ENCODE measurements at regions not wholly inside any gene's neighbourhood (a gene's known extent, or its start where the extent isn't known, plus 50 kb on each side); places are given as distances from the start of the nearest gene placed in this dataset.
"Not testable (repeated sequence)": the region's sequence is repeated elsewhere in the genome, so short reads cannot be mapped to it uniquely, and the experiment has no call there.

DNA sequence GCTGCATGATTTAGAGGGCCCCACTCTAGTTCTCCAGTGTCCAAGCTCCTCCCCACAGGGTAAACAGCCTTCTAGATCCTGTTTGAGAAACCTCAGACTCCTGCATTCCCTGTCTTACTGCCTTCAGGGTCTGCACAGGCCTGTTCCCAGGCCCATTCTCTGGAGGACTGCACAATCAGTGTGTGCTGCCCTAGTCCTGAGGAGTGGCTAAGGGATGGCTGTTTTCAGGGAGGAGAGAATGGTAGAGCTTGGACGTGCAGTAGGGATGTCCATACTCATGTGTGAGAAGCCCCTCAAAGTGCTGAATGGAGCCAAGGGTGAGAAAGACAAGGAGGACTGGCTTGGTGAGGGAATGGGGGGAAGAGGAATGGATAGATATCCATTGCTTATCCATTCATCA lies 103.8 kb upstream of the CCDC90B start:
- Histone ChIP-seq H3K36me3 (ENCODE audit: insufficient read depth, low read length) (no peaks in the 10 kb centered on the region), H3K4me3 (ENCODE audit: insufficient read depth, low read length) (no peak overlapping the region), H3K27ac (ENCODE audit: low read depth, low read length) (no peak overlapping the region), H3K79me2 (ENCODE audit: insufficient read depth, low read length) (no peaks in the 10 kb centered on the region), H3K27me3 (ENCODE audit: insufficient read depth, low read length) (no peaks in the 10 kb centered on the region), H3K4me2 (ENCODE audit: insufficient read depth, low read length) (no peak overlapping the region), H3K4me1 (ENCODE audit: insufficient read depth, low read length) (no peaks in the 10 kb centered on the region), H3K9me3 (ENCODE audit: low read depth, low read length) (no peaks in the 10 kb centered on the region), H2AFZ (ENCODE audit: low read length) (no peak overlapping the region), H4K20me1 (ENCODE audit: insufficient read depth, low read length) (no peaks in the 10 kb centered on the region)
- no peak for DNase-seq (ENCODE audit: insufficient read length, low spot score, missing footprints)
- TF ChIP-seq, protein P1, sequence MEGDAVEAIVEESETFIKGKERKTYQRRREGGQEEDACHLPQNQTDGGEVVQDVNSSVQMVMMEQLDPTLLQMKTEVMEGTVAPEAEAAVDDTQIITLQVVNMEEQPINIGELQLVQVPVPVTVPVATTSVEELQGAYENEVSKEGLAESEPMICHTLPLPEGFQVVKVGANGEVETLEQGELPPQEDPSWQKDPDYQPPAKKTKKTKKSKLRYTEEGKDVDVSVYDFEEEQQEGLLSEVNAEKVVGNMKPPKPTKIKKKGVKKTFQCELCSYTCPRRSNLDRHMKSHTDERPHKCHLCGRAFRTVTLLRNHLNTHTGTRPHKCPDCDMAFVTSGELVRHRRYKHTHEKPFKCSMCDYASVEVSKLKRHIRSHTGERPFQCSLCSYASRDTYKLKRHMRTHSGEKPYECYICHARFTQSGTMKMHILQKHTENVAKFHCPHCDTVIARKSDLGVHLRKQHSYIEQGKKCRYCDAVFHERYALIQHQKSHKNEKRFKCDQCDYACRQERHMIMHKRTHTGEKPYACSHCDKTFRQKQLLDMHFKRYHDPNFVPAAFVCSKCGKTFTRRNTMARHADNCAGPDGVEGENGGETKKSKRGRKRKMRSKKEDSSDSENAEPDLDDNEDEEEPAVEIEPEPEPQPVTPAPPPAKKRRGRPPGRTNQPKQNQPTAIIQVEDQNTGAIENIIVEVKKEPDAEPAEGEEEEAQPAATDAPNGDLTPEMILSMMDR (IDR thresholded peaks at IDR 0.05; ENCODE audit: extremely low read depth, low read depth, low read length) = no peak

DNA sequence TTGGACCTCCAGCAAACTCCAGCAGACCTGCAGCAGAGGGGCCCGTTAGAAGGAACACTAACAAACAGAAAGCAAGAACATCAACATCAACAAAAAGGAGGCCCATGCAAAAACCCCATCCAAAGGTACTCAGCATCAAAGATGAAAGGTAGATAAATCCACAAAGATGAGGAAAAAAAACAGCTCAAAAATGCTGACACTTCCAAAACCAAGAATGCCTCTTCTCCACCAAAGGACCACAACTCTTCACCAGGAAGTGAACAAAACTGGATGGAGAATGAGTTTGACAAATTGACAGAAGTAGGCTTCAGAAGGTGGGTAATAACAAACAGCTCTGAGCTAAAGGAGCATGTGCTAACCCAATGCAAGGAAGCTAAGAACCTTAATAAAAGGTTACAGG lies 97.7 kb upstream of the CCDC90B start:
- not testable (repeated sequence) for H4K20me1 ChIP-seq (ENCODE audit: insufficient read depth, low read length); H3K36me3 ChIP-seq (ENCODE audit: insufficient read depth, low read length); DNase-seq (ENCODE audit: insufficient read length, low spot score, missing footprints); H3K4me2 ChIP-seq (ENCODE audit: insufficient read depth, low read length); H3K4me1 ChIP-seq (ENCODE audit: insufficient read depth, low read length); H3K4me3 ChIP-seq (ENCODE audit: insufficient read depth, low read length); H3K27ac ChIP-seq (ENCODE audit: low read depth, low read length); H3K79me2 ChIP-seq (ENCODE audit: insufficient read depth, low read length); H3K27me3 ChIP-seq (ENCODE audit: insufficient read depth, low read length); H3K9me3 ChIP-seq (ENCODE audit: low read depth, low read length); H2AFZ ChIP-seq (ENCODE audit: low read length)

DNA sequence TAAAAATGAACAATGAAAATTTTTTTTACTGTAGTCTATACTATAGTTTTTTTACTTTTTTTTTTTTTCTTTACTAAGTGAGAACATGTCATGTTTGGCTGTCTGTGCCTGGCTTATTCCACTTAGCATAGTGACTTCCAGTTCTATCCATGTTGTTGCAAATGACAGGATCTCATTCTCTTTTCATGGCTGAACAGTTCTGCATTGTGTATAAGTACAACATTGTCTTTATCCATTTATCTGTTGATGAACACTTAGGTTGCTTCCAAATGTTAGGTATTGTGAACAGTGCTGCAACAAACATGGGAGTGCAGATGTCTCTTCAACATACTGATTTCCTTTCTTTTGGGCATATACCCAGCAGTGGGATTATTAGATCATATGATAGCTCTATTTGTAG lies 88.1 kb upstream of the CCDC90B start:
- Histone ChIP-seq H3K9me3 (ENCODE audit: low read depth, low read length) (no peaks in the 10 kb centered on the region), H3K27ac (ENCODE audit: low read depth, low read length) (no peak overlapping the region), H4K20me1 (ENCODE audit: insufficient read depth, low read length) (no peaks in the 10 kb centered on the region), H3K4me1 (ENCODE audit: insufficient read depth, low read length) (no peaks in the 10 kb centered on the region), H3K27me3 (ENCODE audit: insufficient read depth, low read length) (no peaks in the 10 kb centered on the region), H2AFZ (ENCODE audit: low read length) (no peak overlapping the region), H3K79me2 (ENCODE audit: insufficient read depth, low read length) (no peaks in the 10 kb centered on the region), H3K36me3 (ENCODE audit: insufficient read depth, low read length) (no peaks in the 10 kb centered on the region), H3K4me2 (ENCODE audit: insufficient read depth, low read length) (no peak overlapping the region), H3K4me3 (ENCODE audit: insufficient read depth, low read length) (no peak overlapping the region)
- DNase-seq (ENCODE audit: insufficient read length, low spot score, missing footprints) = no peak
- TF ChIP-seq, protein P1 (IDR thresholded peaks at IDR 0.05; ENCODE audit: extremely low read depth, low read depth, low read length) = no peak

DNA sequence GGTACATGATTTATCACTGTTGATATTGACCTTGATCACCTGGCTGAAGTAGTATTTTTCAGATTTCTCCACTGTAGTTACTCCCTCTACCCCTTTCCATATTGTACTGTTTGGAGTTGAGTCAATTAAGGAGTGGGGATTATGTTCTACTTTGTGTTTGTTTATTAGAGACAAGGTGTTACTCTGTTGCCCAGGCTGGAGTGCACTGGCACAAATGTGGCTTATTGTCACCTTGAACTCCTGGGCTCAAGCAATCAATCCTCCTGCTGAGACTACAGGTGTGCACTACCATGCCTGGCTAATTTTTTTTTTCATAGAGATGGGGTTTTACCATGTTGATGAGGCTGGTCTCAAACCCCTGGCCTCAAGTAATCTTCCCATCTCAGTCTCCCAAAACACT lies 85.3 kb upstream of the CCDC90B start:
- Histone ChIP-seq H3K4me3 (ENCODE audit: insufficient read depth, low read length) (no peak overlapping the region), H3K4me1 (ENCODE audit: insufficient read depth, low read length) (no peaks in the 10 kb centered on the region)
- TF ChIP-seq, protein P1 (IDR thresholded peaks at IDR 0.05; ENCODE audit: extremely low read depth, low read depth, low read length) = no peak

DNA sequence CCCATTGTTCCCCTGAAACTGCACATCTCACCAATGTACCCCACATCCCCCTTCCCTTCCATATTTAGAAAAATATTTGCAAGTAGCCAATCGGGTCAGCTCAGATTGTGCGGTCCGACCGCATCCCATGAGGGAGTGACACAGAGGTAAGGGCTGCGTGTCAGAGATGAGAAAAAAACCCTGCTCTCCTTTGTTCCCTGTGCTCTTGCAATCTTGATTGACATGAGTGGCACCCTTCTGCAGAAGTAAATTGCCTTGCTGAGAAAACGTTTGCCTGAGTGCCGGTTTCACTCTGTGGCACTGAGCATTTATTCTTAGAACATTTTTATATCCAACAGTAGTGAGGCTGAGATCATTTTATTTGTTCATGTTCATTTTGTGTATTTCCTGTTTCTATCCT lies 81.6 kb upstream of the CCDC90B start:
- Histone ChIP-seq H3K79me2 (ENCODE audit: insufficient read depth, low read length) (no peaks in the 10 kb centered on the region), H2AFZ (ENCODE audit: low read length) (no peak overlapping the region), H3K36me3 (ENCODE audit: insufficient read depth, low read length) (no peaks in the 10 kb centered on the region), H4K20me1 (ENCODE audit: insufficient read depth, low read length) (no peaks in the 10 kb centered on the region), H3K4me1 (ENCODE audit: insufficient read depth, low read length) (no peaks in the 10 kb centered on the region), H3K4me3 (ENCODE audit: insufficient read depth, low read length) (no peak overlapping the region), H3K27me3 (ENCODE audit: insufficient read depth, low read length) (no peaks in the 10 kb centered on the region), H3K9me3 (ENCODE audit: low read depth, low read length) (peaks cover 4% of the 10 kb centered on the region), H3K4me2 (ENCODE audit: insufficient read depth, low read length) (no peak overlapping the region), H3K27ac (ENCODE audit: low read depth, low read length) (no peak overlapping the region)
- TF ChIP-seq, protein P1 (IDR thresholded peaks at IDR 0.05; ENCODE audit: extremely low read depth, low read depth, low read length) = no peak
- DNase-seq (ENCODE audit: insufficient read length, low spot score, missing footprints) = no peak

More for the DNA sequence above, 85.3 kb upstream of the CCDC90B start:
- H3K27me3 ChIP-seq (ENCODE audit: insufficient read depth, low read length) = no peaks in the 10 kb centered on the region
- no peaks in the 10 kb centered on the region for H3K36me3 ChIP-seq (ENCODE audit: insufficient read depth, low read length)
- no peak overlapping the region for H2AFZ ChIP-seq (ENCODE audit: low read length)
- H4K20me1 ChIP-seq (ENCODE audit: insufficient read depth, low read length) = no peaks in the 10 kb centered on the region
- no peak for DNase-seq (ENCODE audit: insufficient read length, low spot score, missing footprints)
- no peak overlapping the region for H3K4me2 ChIP-seq (ENCODE audit: insufficient read depth, low read length)
- H3K9me3 ChIP-seq (ENCODE audit: low read depth, low read length) = peaks cover 4% of the 10 kb centered on the region
- no peak overlapping the region for H3K27ac ChIP-seq (ENCODE audit: low read depth, low read length)
- H3K79me2 ChIP-seq (ENCODE audit: insufficient read depth, low read length) = no peaks in the 10 kb centered on the region

Measured in osteoblast (primary cell).